HL-60 (cell line): ENCODE measurements at regions not wholly inside any gene's neighbourhood (a gene's known extent, or its start where the extent isn't known, plus 50 kb on each side); places are given as distances from the start of the nearest gene placed in this dataset.

Source experiments
- DNase-seq, 2 experiments: peaks; one replicate each; pipeline ENCODE4 v3.0.0-alpha.2; 2010 to 2020; ENCODE audit warnings: low read depth in 1 of 2, low spot score in 1 of 2
- H3K27ac ChIP-seq: fragments of 250-450 bp; sonication (Bioruptor Pico); replicated peaks from 2 replicates; pipeline ENCODE4 v1.5.1; 2020; ENCODE audit warnings: mild to moderate bottlenecking, moderate library complexity
- H3K27me3 ChIP-seq: fragments of 250-450 bp; sonication (Bioruptor Pico); 2 replicates; pipeline ENCODE4 v1.5.1; 2021; ENCODE audit warnings: mild to moderate bottlenecking, moderate library complexity; ENCODE audit not compliant: insufficient read depth, poor library complexity, severe bottlenecking
- H3K4me3 ChIP-seq: replicated peaks from 2 replicates; pipeline ENCODE4 v1.5.1; 2011; ENCODE audit warnings: mild to moderate bottlenecking, control low read depth, low read length; ENCODE audit not compliant: insufficient read depth
- GABPA ChIP-seq: IDR thresholded peaks from 2 replicates; pipeline ENCODE4 v1.6.1; 2012; ENCODE audit warnings: low read depth
- POLR2AphosphoS5 ChIP-seq: IDR thresholded peaks from 2 replicates; pipeline ENCODE4 v1.6.1; 2012; ENCODE audit warnings: low read depth
- SPI1 ChIP-seq: IDR thresholded peaks from 2 replicates; pipeline ENCODE4 v1.6.1; 2012; ENCODE audit warnings: low read depth, mild to moderate bottlenecking, borderline replicate concordance
- TF ChIP-seq, protein P1 (sequence below): IDR thresholded peaks from 2 replicates; pipeline ENCODE4 v1.6.1; 2012; ENCODE audit warnings: low read depth; ENCODE audit not compliant: insufficient replicate concordance
- TF ChIP-seq, protein P2 (sequence below): IDR thresholded peaks from one replicate; pipeline ENCODE4 v1.5.1; 2011; ENCODE audit warnings: low read length, control low read depth, inconsistent platforms; ENCODE audit not compliant: insufficient read depth

DNA sequence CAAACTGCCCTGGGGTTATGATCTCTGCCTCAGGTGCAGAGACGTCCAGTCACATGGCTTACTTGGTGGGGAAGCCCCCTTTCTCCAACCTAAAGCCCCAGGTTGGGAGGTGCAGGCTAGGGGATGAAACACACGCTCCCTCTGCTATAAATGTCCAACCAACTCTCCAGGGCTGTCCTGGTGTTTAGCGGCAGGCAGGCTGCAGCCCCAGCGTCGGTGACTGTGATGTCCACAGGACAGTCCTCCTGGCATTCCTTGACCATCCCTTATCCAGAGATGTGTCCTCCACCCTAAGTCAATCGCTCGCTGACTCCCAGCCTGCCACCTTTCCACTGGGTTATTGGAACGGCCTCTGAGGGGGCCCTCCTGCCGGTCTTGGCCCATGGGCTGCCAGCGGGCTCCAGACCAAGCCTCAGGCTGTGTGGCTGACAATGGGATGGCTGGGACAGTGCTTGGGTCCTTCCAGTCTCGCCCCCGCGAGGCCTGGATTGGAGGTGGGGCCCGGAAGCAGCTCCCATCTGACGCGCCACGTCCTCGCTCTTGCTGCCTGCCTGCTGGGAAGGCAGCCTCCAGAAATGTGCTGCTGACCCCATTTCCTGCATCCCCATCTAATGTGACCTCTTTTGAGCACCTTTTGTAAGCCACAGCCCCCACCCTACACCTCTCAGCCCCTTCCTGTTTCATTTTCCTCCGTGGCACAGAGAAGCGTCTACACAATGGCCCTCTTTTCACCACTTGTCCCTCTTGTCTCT lies 60.8 kb upstream of the ADRA2C start:
- TF ChIP-seq, protein P1, sequence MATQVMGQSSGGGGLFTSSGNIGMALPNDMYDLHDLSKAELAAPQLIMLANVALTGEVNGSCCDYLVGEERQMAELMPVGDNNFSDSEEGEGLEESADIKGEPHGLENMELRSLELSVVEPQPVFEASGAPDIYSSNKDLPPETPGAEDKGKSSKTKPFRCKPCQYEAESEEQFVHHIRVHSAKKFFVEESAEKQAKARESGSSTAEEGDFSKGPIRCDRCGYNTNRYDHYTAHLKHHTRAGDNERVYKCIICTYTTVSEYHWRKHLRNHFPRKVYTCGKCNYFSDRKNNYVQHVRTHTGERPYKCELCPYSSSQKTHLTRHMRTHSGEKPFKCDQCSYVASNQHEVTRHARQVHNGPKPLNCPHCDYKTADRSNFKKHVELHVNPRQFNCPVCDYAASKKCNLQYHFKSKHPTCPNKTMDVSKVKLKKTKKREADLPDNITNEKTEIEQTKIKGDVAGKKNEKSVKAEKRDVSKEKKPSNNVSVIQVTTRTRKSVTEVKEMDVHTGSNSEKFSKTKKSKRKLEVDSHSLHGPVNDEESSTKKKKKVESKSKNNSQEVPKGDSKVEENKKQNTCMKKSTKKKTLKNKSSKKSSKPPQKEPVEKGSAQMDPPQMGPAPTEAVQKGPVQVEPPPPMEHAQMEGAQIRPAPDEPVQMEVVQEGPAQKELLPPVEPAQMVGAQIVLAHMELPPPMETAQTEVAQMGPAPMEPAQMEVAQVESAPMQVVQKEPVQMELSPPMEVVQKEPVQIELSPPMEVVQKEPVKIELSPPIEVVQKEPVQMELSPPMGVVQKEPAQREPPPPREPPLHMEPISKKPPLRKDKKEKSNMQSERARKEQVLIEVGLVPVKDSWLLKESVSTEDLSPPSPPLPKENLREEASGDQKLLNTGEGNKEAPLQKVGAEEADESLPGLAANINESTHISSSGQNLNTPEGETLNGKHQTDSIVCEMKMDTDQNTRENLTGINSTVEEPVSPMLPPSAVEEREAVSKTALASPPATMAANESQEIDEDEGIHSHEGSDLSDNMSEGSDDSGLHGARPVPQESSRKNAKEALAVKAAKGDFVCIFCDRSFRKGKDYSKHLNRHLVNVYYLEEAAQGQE = no peak
- no peak for TF ChIP-seq POLR2AphosphoS5
- TF ChIP-seq, protein P2, sequence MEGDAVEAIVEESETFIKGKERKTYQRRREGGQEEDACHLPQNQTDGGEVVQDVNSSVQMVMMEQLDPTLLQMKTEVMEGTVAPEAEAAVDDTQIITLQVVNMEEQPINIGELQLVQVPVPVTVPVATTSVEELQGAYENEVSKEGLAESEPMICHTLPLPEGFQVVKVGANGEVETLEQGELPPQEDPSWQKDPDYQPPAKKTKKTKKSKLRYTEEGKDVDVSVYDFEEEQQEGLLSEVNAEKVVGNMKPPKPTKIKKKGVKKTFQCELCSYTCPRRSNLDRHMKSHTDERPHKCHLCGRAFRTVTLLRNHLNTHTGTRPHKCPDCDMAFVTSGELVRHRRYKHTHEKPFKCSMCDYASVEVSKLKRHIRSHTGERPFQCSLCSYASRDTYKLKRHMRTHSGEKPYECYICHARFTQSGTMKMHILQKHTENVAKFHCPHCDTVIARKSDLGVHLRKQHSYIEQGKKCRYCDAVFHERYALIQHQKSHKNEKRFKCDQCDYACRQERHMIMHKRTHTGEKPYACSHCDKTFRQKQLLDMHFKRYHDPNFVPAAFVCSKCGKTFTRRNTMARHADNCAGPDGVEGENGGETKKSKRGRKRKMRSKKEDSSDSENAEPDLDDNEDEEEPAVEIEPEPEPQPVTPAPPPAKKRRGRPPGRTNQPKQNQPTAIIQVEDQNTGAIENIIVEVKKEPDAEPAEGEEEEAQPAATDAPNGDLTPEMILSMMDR = no peak
- no peak for TF ChIP-seq SPI1
- TF ChIP-seq GABPA = no peak
- peaks cover 3% of the 10 kb centered on the region for H3K27me3 ChIP-seq
- no peak overlapping the region for H3K4me3 ChIP-seq
- DNase-seq = no peak
- no peak overlapping the region for H3K27ac ChIP-seq

DNA sequence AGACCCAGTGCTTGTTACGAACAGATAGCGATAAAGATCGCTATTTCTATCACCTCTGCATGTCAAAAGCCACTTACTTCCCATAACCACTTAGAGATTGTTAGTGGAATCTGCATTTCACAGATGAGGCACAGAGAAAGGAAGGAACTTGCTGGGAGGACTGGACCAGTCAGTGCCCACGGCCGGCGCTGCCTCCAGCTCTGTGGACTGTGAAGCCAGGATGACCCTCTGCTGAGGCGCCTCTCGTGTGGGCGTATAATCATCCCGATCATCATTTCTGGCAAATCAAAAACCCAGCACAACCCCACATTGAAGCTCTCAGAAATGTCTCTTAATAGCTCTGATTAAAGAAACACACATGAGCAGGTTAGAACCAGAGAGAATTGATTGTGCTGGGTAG lies 61.5 kb upstream of the ADRA2C start:
- no peak overlapping the region for H3K4me3 ChIP-seq
- H3K27me3 ChIP-seq = peaks cover 3% of the 10 kb centered on the region
- no peak overlapping the region for H3K27ac ChIP-seq
- no peak for DNase-seq
- no peak for TF ChIP-seq GABPA
- TF ChIP-seq, protein P1 = no peak

GRCh38 chr4:3703677-3704521 lies 62.3 kb upstream of the ADRA2C start:
- Histone ChIP-seq H3K4me3 (no peak overlapping the region), H3K27me3 (peaks cover 3% of the 10 kb centered on the region), H3K27ac (no peak overlapping the region)
- no peak for DNase-seq
- no peak for TF ChIP-seq SPI1
- no peak for TF ChIP-seq POLR2AphosphoS5
- TF ChIP-seq, protein P1 = no peak
- TF ChIP-seq, protein P2 = no peak
- no peak for TF ChIP-seq GABPA
